Stimulated activated naive CD8-positive, alpha-beta T cell treated with anti-CD3 and anti-CD28 coated beads, Interleukin-15, amount 100 ng/mL, for 72 hours (primary cell): ENCODE measurements at regions not wholly inside any gene's neighbourhood (a gene's known extent, or its start where the extent isn't known, plus 50 kb on each side); places are given as distances from the start of the nearest gene placed in this dataset.

Experiments used
- ATAC-seq: fragments of 150-1000 bp; cut with Tn5 transposase; 2 replicates; pipeline ENCODE4 v1.10.0; 2021; ENCODE audit warnings: mild to moderate bottlenecking, moderate library complexity
- DNase-seq, 2 donors: peaks; one replicate each; pipeline ENCODE4 v3.0.0; 2021 to 2022
- H3K27ac Mint-ChIP-seq, 2 donors: one replicate each; pipeline ENCODE4 v1.8.0; 2022; ENCODE audit warnings: mild to moderate bottlenecking in 2 of 2, mixed read lengths in 2 of 2, moderate library complexity in 2 of 2
- H3K27me3 Mint-ChIP-seq: one replicate; pipeline ENCODE4 v1.8.0; 2022; ENCODE audit warnings: mixed read lengths
- H3K4me1 Mint-ChIP-seq: one replicate; pipeline ENCODE4 v1.8.0; 2022; ENCODE audit warnings: mild to moderate bottlenecking, mixed read lengths
- H3K4me3 Mint-ChIP-seq, 2 donors: one replicate each; pipeline ENCODE4 v1.8.0; 2022; ENCODE audit warnings: mild to moderate bottlenecking in 2 of 2, mixed read lengths in 2 of 2, moderate library complexity in 1 of 2
- H3K9me3 Mint-ChIP-seq, 2 donors: one replicate each; pipeline ENCODE4 v1.8.0; 2022; ENCODE audit warnings: mixed read lengths in 2 of 2

DNA sequence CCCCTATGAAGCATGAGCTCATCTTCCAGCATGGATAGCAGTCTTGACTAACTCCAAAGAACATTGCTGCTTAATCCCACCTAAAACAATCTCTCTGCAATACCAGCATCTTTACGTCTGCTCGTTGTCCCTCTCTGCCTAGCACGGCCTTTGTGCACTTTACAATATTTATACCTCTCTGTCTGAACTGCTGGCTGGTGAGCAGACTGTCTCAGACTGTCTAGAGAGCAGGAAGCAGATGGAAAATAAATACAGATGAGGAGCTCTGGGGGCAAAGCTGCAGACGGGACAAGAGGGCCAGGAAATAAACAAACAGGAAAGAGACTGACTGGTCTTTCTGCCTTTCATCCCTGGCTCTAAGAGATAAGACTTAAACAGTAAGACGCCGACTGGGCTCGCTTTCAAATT is 224.8 kb downstream of the ENC1 start:
- Mint-ChIP-seq H3K27ac (no peak overlapping the region), H3K9me3 (no peaks in the 10 kb centered on the region)
- no peak for DNase-seq

DNA sequence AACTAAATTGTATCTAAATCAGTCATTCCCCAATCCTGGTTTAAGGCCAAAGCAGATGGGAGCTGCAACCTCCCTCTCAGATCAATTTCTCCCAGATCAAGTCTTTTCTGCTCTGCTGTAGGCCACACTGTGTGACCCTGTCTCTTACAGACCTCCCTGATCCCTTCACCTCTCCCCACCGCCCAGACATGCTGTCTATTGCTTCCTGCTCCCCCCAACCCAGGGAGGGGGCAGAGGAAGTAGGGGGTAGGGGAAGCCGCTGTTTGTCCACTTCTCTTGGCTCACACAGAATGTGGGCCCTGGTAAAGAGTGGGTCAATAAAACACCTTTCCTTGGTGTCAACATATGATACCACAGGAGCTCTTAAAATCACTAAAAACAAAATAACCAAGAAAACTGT is 226.3 kb downstream of the ENC1 start:
- peaks cover 17% of the 10 kb centered on the region for H3K27me3 Mint-ChIP-seq
- no peaks in the 10 kb centered on the region for H3K9me3 Mint-ChIP-seq
- peaks cover 4% of the 10 kb centered on the region for H3K4me1 Mint-ChIP-seq
- no peak for DNase-seq
- H3K4me3 Mint-ChIP-seq = no peak overlapping the region
- ATAC-seq = no peak
- no peak overlapping the region for H3K27ac Mint-ChIP-seq

More for the DNA sequence above, 224.8 kb downstream of the ENC1 start:
- H3K27me3 Mint-ChIP-seq = peaks cover 10% of the 10 kb centered on the region
- peaks cover 4% of the 10 kb centered on the region for H3K4me1 Mint-ChIP-seq
- no peak overlapping the region for H3K4me3 Mint-ChIP-seq
- ATAC-seq = no peak

DNA sequence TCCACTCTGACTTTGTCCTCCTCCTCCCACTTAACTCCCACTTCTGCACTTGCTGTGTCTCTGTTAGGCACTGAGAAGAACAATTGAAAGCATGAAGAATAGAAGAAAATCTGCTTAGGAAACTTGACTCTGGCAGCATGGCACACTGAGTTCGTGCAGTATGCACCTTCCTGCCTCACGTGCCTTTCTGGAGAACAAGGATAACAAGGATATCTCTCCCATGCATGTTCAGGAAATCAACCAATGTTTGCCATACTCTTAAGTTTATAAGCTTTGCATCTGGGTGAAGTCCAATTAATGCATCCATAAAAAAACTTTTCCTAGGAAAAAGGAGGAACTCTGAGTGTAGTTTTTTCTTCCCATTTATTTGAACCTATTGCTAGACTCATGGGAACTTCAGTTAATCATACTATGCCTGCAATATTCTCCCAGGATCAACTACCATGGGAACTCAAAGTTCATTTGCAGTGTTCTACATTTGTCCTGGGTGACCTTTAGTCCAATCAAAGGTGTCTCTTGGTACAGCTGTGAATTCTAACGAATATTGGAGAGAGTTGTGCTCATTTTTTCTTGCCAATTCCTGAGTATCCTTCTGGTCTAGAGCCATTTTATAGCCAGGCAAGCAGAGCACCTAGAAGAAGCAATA is 227.0 kb downstream of the ENC1 start:
- H3K27me3 Mint-ChIP-seq = peaks cover 18% of the 10 kb centered on the region
- ATAC-seq (no peak), DNase-seq (no peak)

DNA sequence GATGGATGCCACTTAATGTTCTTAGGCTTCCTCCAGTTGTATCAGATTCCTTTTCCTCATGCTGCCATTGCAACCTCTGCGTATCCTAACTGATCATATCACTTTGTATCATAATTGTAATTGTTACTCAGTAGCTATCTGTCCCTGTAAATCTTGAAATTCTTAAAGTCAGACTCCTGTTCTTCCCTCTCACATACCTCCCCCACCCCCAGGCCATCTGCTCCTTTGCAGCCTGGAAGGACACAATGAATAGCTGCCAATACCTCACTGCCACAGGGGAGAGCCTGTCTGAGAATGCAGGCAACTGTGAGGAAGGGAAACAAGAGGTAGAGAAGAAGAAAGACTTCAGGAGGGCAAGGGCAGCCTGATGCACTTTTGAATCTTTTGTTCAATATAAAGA is 228.5 kb downstream of the ENC1 start:
- no peak overlapping the region for H3K27ac Mint-ChIP-seq
- H3K4me1 Mint-ChIP-seq = peaks cover 4% of the 10 kb centered on the region
- no peak overlapping the region for H3K4me3 Mint-ChIP-seq
- H3K27me3 Mint-ChIP-seq = peaks cover 18% of the 10 kb centered on the region
- no peak for DNase-seq
- H3K9me3 Mint-ChIP-seq = no peaks in the 10 kb centered on the region
- no peak for ATAC-seq

More for the DNA sequence above, 227.0 kb downstream of the ENC1 start:
- Mint-ChIP-seq H3K4me3 (no peak overlapping the region), H3K9me3 (no peaks in the 10 kb centered on the region), H3K27ac (no peak overlapping the region), H3K4me1 (peaks cover 4% of the 10 kb centered on the region)

- ATAC-seq = no peak
- H3K4me3 Mint-ChIP-seq = no peak overlapping the region
- no peaks in the 10 kb centered on the region for H3K9me3 Mint-ChIP-seq
- H3K27me3 Mint-ChIP-seq = peaks cover 15% of the 10 kb centered on the region
- H3K4me1 Mint-ChIP-seq = peaks cover 4% of the 10 kb centered on the region
- H3K27ac Mint-ChIP-seq = no peak overlapping the region
- no peak for DNase-seq
Measured at GRCh38 chr5:74409712-74410111, 230.8 kb downstream of the ENC1 start.

GRCh38 chr5:74409166-74409706 is 231.3 kb downstream of the ENC1 start:
- H3K4me3 Mint-ChIP-seq = no peak overlapping the region
- ATAC-seq (no peak), DNase-seq (no peak)
- H3K4me1 Mint-ChIP-seq = peaks cover 4% of the 10 kb centered on the region
- peaks cover 10% of the 10 kb centered on the region for H3K27me3 Mint-ChIP-seq
- H3K27ac Mint-ChIP-seq = no peak overlapping the region
- H3K9me3 Mint-ChIP-seq = no peaks in the 10 kb centered on the region

DNA sequence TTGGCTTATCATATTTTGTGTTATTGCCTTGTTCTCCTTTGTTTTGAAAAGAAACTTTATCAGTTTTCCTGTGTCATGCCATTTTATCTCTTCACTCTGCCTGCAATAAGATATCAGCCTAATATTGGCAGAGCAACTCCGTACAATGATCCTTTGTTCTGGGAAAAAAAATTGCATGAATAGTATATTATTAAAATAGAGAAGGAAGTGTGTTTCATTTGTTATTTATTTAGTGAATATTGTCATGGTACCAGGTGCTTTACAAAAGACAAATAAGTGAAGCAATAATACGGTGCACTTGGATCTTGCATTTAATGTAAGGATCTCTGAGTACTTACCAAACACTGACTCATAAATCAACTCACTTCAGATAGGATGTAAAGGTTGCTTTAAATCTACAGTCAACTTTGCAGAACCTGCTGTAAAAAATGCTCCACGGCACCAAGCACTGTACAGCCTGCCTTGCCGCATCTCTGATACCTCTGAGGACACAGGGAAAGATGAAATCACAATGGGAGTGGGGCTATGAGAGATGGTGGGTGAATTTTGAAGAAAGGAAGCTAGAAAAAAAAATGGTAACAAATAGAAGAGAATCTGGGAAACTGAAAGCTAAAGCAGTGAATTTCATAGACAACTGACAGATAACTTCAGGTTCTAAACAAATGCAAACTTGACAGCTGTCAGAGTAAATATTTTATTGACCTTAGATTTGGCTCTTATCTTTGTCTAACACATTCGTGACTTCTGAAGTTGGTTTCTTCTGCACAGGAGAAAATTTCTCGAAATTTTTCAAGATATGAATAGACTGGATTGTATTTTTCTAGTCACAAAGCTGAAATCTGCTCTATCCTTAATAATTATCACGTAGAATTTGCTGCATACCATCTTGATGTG is 232.1 kb downstream of the ENC1 start:
- H3K4me1 Mint-ChIP-seq = peaks cover 4% of the 10 kb centered on the region
- H3K27me3 Mint-ChIP-seq = peaks cover 9% of the 10 kb centered on the region
- H3K9me3 Mint-ChIP-seq = no peaks in the 10 kb centered on the region
- no peak overlapping the region for H3K4me3 Mint-ChIP-seq
- no peak for DNase-seq
- no peak for ATAC-seq
- no peak overlapping the region for H3K27ac Mint-ChIP-seq

GRCh38 chr5:74407701-74408100 is 232.8 kb downstream of the ENC1 start:
- no peak for DNase-seq
- Mint-ChIP-seq H3K27ac (no peak overlapping the region), H3K27me3 (peaks cover 9% of the 10 kb centered on the region), H3K4me3 (no peak overlapping the region), H3K4me1 (peaks cover 6% of the 10 kb centered on the region), H3K9me3 (no peaks in the 10 kb centered on the region)
- no peak for ATAC-seq

GRCh38 chr5:74406844-74407243 is 233.7 kb downstream of the ENC1 start:
- no peak overlapping the region for H3K27ac Mint-ChIP-seq
- peaks cover 10% of the 10 kb centered on the region for H3K4me1 Mint-ChIP-seq
- no peak for ATAC-seq
- peaks cover 9% of the 10 kb centered on the region for H3K27me3 Mint-ChIP-seq
- no peak overlapping the region for H3K4me3 Mint-ChIP-seq
- H3K9me3 Mint-ChIP-seq = no peaks in the 10 kb centered on the region
- no peak for DNase-seq

- no peak overlapping the region for H3K27ac Mint-ChIP-seq
- H3K4me1 Mint-ChIP-seq = peaks cover 6% of the 10 kb centered on the region
- DNase-seq (no peak), ATAC-seq (no peak)
- H3K9me3 Mint-ChIP-seq = no peaks in the 10 kb centered on the region
- no peak overlapping the region for H3K4me3 Mint-ChIP-seq
- peaks cover 9% of the 10 kb centered on the region for H3K27me3 Mint-ChIP-seq
Measured at GRCh38 chr5:74405593-74405992, 234.9 kb downstream of the ENC1 start.

- H3K9me3 Mint-ChIP-seq = no peaks in the 10 kb centered on the region
- peaks cover 6% of the 10 kb centered on the region for H3K4me1 Mint-ChIP-seq
- H3K27ac Mint-ChIP-seq = no peak overlapping the region
- no peak for ATAC-seq
- DNase-seq = no peak
- no peak overlapping the region for H3K4me3 Mint-ChIP-seq
- H3K27me3 Mint-ChIP-seq = peaks cover 8% of the 10 kb centered on the region
Measured at GRCh38 chr5:74404574-74405508, 235.7 kb downstream of the ENC1 start.

DNA sequence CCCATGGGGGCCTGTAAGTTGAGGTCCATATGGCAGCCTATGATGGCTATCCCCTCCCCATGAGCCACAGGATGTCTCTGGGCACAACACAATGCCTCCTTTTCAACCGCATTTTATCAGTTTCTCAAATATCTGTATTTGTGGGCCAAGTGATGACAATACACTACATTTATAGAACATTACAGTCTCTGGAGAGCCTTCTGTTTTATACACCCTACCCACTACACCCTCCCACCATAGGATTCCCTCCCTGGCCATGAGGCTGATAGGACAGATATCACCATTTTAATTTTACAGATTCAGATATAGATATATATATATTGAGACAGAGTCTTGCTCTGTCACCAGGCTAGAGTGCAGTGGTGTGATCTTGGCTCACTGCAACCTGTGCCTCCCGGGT is 236.8 kb downstream of the ENC1 start:
- DNase-seq = no peak
- ATAC-seq = no peak
- Mint-ChIP-seq H3K27me3 (no peaks in the 10 kb centered on the region), H3K4me3 (no peak overlapping the region), H3K27ac (no peak overlapping the region), H3K9me3 (no peaks in the 10 kb centered on the region), H3K4me1 (peaks cover 6% of the 10 kb centered on the region)

DNA sequence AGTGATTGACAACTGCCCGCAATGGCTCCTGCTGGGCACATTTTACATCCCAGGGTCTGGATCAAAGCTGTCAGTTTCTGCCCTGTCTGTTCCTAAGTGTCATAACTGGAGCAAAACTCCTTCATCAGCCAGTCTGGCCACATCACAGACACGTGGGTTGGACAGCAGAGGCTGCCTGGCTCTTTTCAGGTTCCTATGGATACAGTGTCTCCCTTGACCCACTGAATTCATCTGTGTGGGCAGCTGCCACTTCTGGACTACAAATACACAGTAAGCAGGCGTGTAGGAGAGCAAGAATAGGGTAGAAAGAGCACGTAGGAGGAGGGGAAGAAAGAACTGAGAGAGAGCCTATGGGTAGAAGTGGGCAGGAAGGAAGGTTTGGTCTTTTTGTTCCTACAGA is 238.0 kb downstream of the ENC1 start:
- Mint-ChIP-seq H3K27ac (no peak overlapping the region), H3K4me1 (peaks cover 6% of the 10 kb centered on the region), H3K27me3 (no peaks in the 10 kb centered on the region), H3K9me3 (no peaks in the 10 kb centered on the region), H3K4me3 (no peak overlapping the region)
- DNase-seq (no peak), ATAC-seq (no peak)

DNA sequence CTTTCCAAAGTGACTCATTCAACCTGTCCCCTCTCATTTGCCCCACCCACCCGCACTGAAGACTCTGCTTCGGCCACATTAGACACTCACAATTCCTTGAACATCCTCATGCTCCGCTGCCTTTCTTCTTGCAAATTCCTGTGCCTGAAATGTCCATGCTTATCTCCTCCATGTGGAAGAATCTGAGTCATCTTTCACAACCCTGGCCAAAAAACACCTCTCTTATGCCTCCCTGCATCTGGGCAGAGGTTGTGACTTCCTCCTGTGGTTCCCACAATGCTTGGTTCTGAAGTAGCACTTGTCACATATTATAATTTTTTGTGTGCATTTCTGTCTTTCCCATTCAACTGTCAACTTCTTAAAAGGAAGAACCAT is 238.6 kb downstream of the ENC1 start:
- no peaks in the 10 kb centered on the region for H3K9me3 Mint-ChIP-seq
- H3K27me3 Mint-ChIP-seq = no peaks in the 10 kb centered on the region
- no peak overlapping the region for H3K27ac Mint-ChIP-seq
- no peak overlapping the region for H3K4me3 Mint-ChIP-seq
- ATAC-seq (no peak), DNase-seq (no peak)
- H3K4me1 Mint-ChIP-seq = peaks cover 6% of the 10 kb centered on the region

- ATAC-seq (no peak), DNase-seq (no peak)
- H3K4me1 Mint-ChIP-seq = peaks cover 6% of the 10 kb centered on the region
- H3K4me3 Mint-ChIP-seq = no peak overlapping the region
- H3K27ac Mint-ChIP-seq = no peak overlapping the region
- no peaks in the 10 kb centered on the region for H3K27me3 Mint-ChIP-seq
- H3K9me3 Mint-ChIP-seq = no peaks in the 10 kb centered on the region
Measured at GRCh38 chr5:74401281-74401945, 239.1 kb downstream of the ENC1 start.
